Lower leg skin (tissue), 4 donors: ENCODE measurements at regions not wholly inside any gene's neighbourhood (a gene's known extent, or its start where the extent isn't known, plus 50 kb on each side); places are given as distances from the start of the nearest gene placed in this dataset.
"Not testable (repeated sequence)": the region's sequence is repeated elsewhere in the genome, so short reads cannot be mapped to it uniquely, and the experiment has no call there.

Source experiments
- DNase-seq, 2 donors: peaks; one replicate each; pipeline ENCODE4 v3.0.0-alpha.2; 2019; ENCODE audit warnings: low spot score in 2 of 2
- H3K4me3 ChIP-seq: fragments of 200-600 bp; sonication (generic); 2 replicates; pipeline ENCODE4 v1.5.1; 2017; ENCODE audit warnings: mild to moderate bottlenecking, low read depth; ENCODE audit not compliant: poor library complexity, severe bottlenecking
- POLR2A ChIP-seq, 2 donors: fragments of 450-650 bp; IDR thresholded peaks; one replicate each; pipeline ENCODE4 v1.6.1; 2016 to 2017; ENCODE audit warnings: antibody characterized with exemption in 2 of 2, mild to moderate bottlenecking in 1 of 2, moderate library complexity in 1 of 2
- WGBS, 2 donors: methylation state at CpG; one replicate each; pipeline ENCODE4 v1.1.5; 2018; 5-methylcytosine and 5-hydroxymethylcytosine counted together
- intact Hi-C: fragments of 100-400 bp; cut with DNase I; formaldehyde crosslinking; loops from one replicate; pipeline ENCODE4 v1.15.0; 2023; ENCODE audit warnings: low total_unique reads
- TF ChIP-seq, protein P1 (sequence below), 3 donors: fragments of 450-650 bp; IDR thresholded peaks; one replicate each; pipeline ENCODE4 v1.5.1; 2016; ENCODE audit warnings: antibody characterized with exemption in 3 of 3, mild to moderate bottlenecking in 3 of 3, moderate library complexity in 2 of 3

DNA sequence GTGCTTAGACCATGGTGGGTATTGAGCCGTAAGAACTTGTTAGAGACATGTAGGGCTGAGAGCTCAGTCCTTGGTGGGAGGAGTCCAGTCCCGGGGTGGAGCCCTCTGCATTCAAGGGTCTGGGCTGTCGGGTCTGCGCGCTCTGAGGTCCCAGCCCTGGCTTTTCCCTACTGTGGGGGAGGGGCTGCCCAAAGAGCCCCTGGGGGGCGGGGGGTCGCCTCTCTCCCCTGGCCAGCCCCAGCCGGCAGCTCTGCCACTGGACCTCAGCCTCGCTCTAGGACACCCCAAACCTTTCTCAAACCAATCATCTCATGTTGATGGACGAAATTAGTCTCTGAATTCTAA lies 1006.4 kb downstream of the BRD1 start:
- DNase-seq: no peak
- no peak for TF ChIP-seq POLR2A (IDR thresholded peaks at IDR 0.05)
- TF ChIP-seq, protein P1, sequence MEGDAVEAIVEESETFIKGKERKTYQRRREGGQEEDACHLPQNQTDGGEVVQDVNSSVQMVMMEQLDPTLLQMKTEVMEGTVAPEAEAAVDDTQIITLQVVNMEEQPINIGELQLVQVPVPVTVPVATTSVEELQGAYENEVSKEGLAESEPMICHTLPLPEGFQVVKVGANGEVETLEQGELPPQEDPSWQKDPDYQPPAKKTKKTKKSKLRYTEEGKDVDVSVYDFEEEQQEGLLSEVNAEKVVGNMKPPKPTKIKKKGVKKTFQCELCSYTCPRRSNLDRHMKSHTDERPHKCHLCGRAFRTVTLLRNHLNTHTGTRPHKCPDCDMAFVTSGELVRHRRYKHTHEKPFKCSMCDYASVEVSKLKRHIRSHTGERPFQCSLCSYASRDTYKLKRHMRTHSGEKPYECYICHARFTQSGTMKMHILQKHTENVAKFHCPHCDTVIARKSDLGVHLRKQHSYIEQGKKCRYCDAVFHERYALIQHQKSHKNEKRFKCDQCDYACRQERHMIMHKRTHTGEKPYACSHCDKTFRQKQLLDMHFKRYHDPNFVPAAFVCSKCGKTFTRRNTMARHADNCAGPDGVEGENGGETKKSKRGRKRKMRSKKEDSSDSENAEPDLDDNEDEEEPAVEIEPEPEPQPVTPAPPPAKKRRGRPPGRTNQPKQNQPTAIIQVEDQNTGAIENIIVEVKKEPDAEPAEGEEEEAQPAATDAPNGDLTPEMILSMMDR (IDR thresholded peaks at IDR 0.05): no peak
- 85 to 89% methylated on average over 9 to 10 of the region's 10 CpGs for WGBS, 2 donors
- intact Hi-C loops: no loop called here
- H3K4me3 ChIP-seq: no peak overlapping the region

DNA sequence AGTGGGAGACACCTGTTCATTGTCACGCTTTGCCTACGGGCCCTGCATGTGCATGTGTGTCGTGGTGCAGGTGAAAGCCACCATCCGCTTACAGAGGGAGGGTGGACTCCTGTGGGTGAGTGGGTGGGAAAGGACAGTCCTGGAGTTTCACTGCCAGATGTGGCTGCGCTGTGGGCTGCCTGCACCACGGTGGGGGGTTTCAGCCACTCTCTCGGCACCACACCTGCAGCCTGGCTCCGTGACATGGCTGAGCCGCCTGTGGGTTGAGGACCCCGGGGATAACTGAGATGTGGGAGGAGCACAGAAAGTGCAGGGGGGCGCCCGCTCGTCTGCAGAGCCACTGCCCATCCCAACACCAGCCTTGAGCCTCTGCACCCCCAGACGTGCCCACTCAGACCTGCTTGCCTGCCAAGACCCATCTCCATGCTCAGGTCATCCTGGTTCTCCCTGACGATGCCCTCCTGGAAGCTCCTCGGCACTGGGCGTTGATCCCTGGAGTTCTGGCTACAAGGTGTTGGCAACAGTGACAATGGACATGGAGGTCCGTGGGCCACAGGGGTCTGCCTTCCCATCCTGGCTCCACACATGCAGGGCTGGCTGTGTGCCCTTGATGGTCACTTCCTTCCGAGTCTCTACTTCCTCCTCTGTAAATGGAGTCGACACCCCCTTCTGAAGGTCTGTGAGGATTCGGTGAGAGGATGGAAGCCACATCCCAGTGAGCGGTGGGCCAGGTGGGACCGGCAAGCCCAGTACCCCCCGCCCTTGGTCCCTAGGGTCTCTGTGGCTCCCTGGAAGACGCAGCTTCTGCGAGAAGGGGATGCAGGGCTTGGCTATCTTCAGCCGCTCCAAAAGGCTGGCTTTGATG lies 1007.0 kb downstream of the BRD1 start:
- intact Hi-C loops: no loop called here
- no peak for DNase-seq
- no peak overlapping the region for H3K4me3 ChIP-seq
- 81 to 83% methylated on average over 21 to 26 of the region's 27 CpGs for WGBS, 2 donors
- TF ChIP-seq, protein P1 (IDR thresholded peaks at IDR 0.05): no peak
- no peak for TF ChIP-seq POLR2A (IDR thresholded peaks at IDR 0.05)

DNA sequence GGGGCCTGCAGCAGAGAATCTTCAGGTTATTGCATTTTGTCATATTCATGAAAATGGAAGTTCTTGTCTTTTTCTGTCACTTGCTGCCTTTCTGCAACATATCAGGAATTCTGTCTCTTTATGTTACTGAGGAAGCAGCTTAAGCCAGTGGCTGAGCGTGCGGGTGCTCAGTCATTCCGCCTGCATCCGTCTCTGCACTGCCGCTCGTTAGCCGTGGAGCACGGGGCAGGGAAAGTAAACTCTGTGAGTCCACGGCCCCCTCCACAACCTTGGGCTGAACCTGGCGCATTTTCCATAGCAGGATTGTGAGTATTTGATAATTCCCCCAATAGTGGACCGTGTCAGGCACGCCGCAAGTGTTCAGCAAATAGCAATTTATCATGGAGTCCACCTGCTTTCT lies 1007.7 kb downstream of the BRD1 start:
- intact Hi-C loops: no loop called here
- no peak for DNase-seq
- TF ChIP-seq POLR2A (IDR thresholded peaks at IDR 0.05): no peak
- TF ChIP-seq, protein P1 (IDR thresholded peaks at IDR 0.05): no peak
- H3K4me3 ChIP-seq: no peak overlapping the region
- 64 to 73% methylated on average over 13 of the region's 13 CpGs for WGBS, 2 donors

DNA sequence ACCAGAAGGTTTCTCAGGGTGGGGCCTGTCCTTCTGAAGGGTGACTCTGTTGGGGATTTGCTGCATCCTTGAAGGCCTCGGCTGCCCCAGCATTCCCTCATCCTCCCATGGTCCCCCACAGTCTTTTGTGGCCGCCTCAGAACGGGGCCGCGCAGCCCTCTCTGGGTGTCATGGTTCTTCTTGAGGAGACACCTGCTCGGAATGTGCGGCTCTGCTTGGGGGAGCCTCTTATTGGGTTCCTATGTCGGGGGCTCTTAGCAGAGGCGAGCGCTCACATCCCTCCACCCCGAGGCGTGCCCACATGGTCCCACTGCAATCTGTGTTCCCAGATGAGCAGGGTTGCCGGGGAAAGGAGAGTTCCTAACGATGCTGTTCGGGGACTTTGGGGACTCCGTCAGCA lies 1008.4 kb downstream of the BRD1 start:
- WGBS, 2 donors: 91 to 92% methylated on average over 16 of the region's 16 CpGs
- intact Hi-C loops: no loop called here

DNA sequence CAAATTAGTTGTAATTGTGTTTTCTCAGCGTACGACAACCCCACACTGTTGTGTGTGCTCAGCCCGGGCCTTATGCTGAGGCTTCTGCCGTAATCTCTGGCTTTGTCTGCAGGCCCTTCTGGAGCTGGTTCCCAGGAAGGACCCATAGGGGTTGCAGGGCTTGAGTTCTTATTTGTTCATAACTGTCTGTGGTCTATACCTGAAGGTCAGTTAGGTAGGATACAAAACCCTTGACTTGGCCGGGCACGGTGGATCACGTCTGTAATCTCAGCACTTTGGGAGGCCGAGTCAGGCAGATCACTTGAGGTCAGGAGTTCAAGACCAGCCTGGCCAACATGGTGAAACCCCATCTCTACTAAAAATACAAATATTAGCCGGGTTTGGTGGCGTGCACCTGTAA lies 1010.2 kb downstream of the BRD1 start:
- H3K4me3 ChIP-seq, intact Hi-C loops: not testable (repeated sequence)
- WGBS, 2 donors: 92 to 93% methylated on average over 10 of the region's 10 CpGs
- DNase-seq: peak in 1 of 2 donors; percentile 74

More for the DNA sequence above, 1008.4 kb downstream of the BRD1 start:
- TF ChIP-seq, protein P1 (IDR thresholded peaks at IDR 0.05): no peak
- TF ChIP-seq POLR2A (IDR thresholded peaks at IDR 0.05): no peak
- no peak overlapping the region for H3K4me3 ChIP-seq
- peak in 1 of 2 donors; percentile 67 for DNase-seq

DNA sequence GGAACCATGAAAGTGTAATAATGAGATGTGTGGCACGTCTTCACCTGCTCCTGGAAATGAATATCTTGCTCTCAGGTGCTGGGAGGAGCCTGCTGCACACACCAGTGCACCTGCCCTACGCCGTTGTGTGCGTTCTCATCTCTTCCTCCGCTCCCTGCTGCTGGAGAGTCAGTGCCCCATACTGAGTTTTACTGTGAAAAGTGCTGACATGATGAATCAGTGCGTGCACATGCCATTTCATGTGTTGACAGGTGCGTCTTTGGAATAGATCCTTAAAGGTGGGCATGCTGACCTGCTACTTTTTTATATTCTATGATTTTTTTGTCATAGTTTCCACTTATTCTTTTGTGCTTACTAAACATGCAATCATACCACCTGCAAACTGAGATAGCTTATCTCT lies 1015.8 kb downstream of the BRD1 start:
- no peak overlapping the region for H3K4me3 ChIP-seq
- TF ChIP-seq, protein P1 (IDR thresholded peaks at IDR 0.05): no peak
- no peak for TF ChIP-seq POLR2A (IDR thresholded peaks at IDR 0.05)
- intact Hi-C loops: no loop called here
- 61 to 78% methylated on average over 7 of the region's 7 CpGs for WGBS, 2 donors
- DNase-seq: no peak
